KMS-11 (cell line): ENCODE measurements at regions not wholly inside any gene's neighbourhood (a gene's known extent, or its start where the extent isn't known, plus 50 kb on each side); places are given as distances from the start of the nearest gene placed in this dataset.

ENCODE experiments used
- H2AFZ ChIP-seq: fragments of 200-600 bp; sonication (generic); 2 replicates; pipeline ENCODE4 v1.6.1; 2016; ENCODE audit warnings: antibody characterized with exemption, mixed run types, low read depth
- H3K27ac ChIP-seq: fragments of 200-600 bp; sonication (generic); 2 replicates; pipeline ENCODE4 v1.6.1; 2016; ENCODE audit warnings: mild to moderate bottlenecking, mixed run types
- H3K27me3 ChIP-seq: fragments of 200-600 bp; sonication (generic); 2 replicates; pipeline ENCODE4 v1.6.1; 2017; ENCODE audit warnings: mild to moderate bottlenecking, low read depth, mixed run types, moderate library complexity; ENCODE audit not compliant: insufficient read depth
- H3K36me3 ChIP-seq: fragments of 200-600 bp; sonication (generic); 2 replicates; pipeline ENCODE4 v1.6.1; 2017; ENCODE audit warnings: mild to moderate bottlenecking, mixed run types; ENCODE audit not compliant: insufficient read depth
- H3K4me1 ChIP-seq: fragments of 200-600 bp; sonication (generic); 2 replicates; pipeline ENCODE4 v1.6.1; 2016; ENCODE audit warnings: mild to moderate bottlenecking, low read depth, mixed run types; ENCODE audit not compliant: poor library complexity, severe bottlenecking
- H3K4me2 ChIP-seq: fragments of 200-600 bp; sonication (generic); 2 replicates; pipeline ENCODE4 v1.7.0; 2016; ENCODE audit warnings: mild to moderate bottlenecking, mixed run types
- H3K4me3 ChIP-seq: fragments of 200-600 bp; sonication (generic); IDR thresholded peaks from 2 replicates; pipeline ENCODE4 v1.6.1; 2017; ENCODE audit warnings: low read depth, low read length, mixed read lengths; ENCODE audit not compliant: insufficient read depth
- H3K79me2 ChIP-seq: fragments of 200-600 bp; sonication (generic); 2 replicates; pipeline ENCODE4 v1.6.1; 2016; ENCODE audit warnings: low read depth, mixed run types; ENCODE audit not compliant: insufficient read depth
- H3K9ac ChIP-seq: fragments of 200-600 bp; sonication (generic); 2 replicates; pipeline ENCODE4 v1.6.1; 2016; ENCODE audit warnings: mild to moderate bottlenecking, mixed run types
- H4K20me1 ChIP-seq: fragments of 200-600 bp; sonication (generic); 2 replicates; pipeline ENCODE4 v1.6.1; 2016; ENCODE audit warnings: mild to moderate bottlenecking, mixed run types; ENCODE audit not compliant: insufficient read depth
- TF ChIP-seq, protein P1 (sequence below): fragments of 200-600 bp; sonication (generic); conservative IDR thresholded peaks from 2 replicates; pipeline ENCODE4 v1.6.1; 2017; ENCODE audit warnings: low read depth, mild to moderate bottlenecking, antibody characterized with exemption, low read length, moderate library complexity, mixed read lengths

DNA sequence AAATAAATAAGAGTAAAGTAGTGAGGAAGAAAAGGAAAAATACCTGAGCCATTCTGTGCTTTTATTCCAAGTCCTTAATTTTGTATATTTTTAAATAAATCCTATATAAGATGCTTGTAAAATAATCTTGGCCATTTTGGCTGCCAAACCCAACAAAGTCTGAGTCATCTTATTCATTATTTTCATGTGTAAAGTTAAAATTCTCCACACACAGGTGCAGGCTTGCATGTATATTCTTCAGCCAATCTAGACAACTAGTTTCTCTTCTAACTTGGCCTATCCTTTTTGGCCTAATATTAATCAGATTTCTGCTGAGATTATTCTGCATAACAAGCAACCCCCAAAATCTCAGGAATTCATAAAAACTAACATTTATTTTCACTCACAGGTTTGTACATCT lies 189.8 kb upstream of the ATP11B start:
- H3K79me2 ChIP-seq, result no peaks in the 10 kb centered on the region
- H3K27me3 ChIP-seq, result no peaks in the 10 kb centered on the region
- no peak overlapping the region for H3K4me3 ChIP-seq
- no peak overlapping the region for H3K4me2 ChIP-seq
- TF ChIP-seq, protein P1, sequence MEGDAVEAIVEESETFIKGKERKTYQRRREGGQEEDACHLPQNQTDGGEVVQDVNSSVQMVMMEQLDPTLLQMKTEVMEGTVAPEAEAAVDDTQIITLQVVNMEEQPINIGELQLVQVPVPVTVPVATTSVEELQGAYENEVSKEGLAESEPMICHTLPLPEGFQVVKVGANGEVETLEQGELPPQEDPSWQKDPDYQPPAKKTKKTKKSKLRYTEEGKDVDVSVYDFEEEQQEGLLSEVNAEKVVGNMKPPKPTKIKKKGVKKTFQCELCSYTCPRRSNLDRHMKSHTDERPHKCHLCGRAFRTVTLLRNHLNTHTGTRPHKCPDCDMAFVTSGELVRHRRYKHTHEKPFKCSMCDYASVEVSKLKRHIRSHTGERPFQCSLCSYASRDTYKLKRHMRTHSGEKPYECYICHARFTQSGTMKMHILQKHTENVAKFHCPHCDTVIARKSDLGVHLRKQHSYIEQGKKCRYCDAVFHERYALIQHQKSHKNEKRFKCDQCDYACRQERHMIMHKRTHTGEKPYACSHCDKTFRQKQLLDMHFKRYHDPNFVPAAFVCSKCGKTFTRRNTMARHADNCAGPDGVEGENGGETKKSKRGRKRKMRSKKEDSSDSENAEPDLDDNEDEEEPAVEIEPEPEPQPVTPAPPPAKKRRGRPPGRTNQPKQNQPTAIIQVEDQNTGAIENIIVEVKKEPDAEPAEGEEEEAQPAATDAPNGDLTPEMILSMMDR, result no peak
- no peak overlapping the region for H3K27ac ChIP-seq
- H3K9ac ChIP-seq, result no peak overlapping the region
- H3K4me1 ChIP-seq, result peaks cover 13% of the 10 kb centered on the region
- H2AFZ ChIP-seq, result no peak overlapping the region
- H3K36me3 ChIP-seq, result no peaks in the 10 kb centered on the region
- no peaks in the 10 kb centered on the region for H4K20me1 ChIP-seq

DNA sequence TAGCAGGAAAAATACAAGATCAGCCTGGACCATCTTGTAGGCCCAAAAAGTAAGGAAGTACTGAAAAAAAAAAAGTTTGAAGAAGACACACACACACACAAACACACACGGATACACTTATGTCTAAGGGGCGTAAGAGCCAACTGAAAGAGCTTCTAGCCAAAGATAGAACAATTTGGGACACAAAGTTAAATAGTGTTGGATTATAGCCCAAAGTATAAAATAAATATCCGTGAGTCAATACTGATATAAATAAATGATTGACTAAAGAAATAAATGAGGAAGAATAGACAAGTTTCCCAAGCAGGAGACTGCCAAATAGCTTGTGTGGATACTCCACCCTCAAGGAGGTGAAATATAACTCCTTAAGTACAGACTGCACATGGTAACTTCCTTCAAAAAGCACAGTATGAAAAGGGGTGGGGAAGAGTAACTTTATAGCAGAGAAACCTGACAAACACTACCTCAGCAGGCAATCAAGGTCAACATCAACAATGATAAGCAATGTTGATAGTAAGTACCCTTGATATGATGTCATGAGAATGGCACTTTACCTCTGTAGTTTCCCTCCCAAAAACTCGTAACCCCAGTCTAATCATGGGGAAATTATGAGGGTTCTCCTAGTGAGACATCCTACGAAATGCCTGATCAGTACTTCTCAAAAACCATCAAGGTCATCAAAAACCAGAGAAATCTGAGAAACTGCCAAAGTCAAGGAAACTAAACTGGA lies 187.3 kb upstream of the ATP11B start:
- Histone ChIP-seq H3K9ac (no peak overlapping the region), H3K36me3 (no peaks in the 10 kb centered on the region), H3K79me2 (no peaks in the 10 kb centered on the region), H3K4me3 (no peak overlapping the region), H3K4me1 (peaks cover 6% of the 10 kb centered on the region), H3K4me2 (no peak overlapping the region), H2AFZ (no peak overlapping the region), H3K27ac (no peak overlapping the region), H4K20me1 (no peaks in the 10 kb centered on the region), H3K27me3 (no peaks in the 10 kb centered on the region)
- TF ChIP-seq, protein P1, result no peak

DNA sequence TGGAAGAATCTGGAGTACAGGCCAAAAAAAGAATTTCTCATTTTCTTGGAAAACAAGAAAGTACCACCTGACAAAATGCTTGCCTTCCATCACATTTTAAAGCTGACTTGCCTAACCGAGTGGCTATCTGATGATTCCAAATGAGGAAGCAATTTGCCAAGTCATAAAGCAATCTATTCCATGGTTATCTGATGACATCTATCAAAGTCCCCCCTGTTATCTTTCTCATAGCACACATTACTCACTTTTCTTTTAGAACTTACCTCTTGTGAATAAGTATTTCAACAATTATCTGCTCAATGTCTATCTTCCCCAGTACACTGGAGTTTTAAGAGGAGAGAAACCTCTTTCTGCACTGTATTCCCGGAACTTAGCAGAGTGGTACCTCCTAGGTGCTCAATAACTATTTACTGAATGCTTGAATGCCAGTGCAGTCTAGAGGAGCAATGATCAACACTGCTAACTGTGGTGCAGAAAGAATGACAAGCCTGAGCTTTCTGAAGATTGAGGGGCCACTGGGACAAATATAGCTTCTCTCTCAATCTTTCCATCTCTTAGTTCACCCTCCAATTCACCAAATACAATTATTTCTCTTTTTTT lies 186.3 kb upstream of the ATP11B start:
- Histone ChIP-seq H3K27ac (no peak overlapping the region), H3K9ac (no peak overlapping the region), H3K4me1 (no peaks in the 10 kb centered on the region), H2AFZ (no peak overlapping the region), H3K79me2 (no peaks in the 10 kb centered on the region), H3K4me3 (no peak overlapping the region), H3K27me3 (no peaks in the 10 kb centered on the region), H3K4me2 (no peak overlapping the region), H3K36me3 (no peaks in the 10 kb centered on the region), H4K20me1 (no peaks in the 10 kb centered on the region)
- TF ChIP-seq, protein P1, result no peak

DNA sequence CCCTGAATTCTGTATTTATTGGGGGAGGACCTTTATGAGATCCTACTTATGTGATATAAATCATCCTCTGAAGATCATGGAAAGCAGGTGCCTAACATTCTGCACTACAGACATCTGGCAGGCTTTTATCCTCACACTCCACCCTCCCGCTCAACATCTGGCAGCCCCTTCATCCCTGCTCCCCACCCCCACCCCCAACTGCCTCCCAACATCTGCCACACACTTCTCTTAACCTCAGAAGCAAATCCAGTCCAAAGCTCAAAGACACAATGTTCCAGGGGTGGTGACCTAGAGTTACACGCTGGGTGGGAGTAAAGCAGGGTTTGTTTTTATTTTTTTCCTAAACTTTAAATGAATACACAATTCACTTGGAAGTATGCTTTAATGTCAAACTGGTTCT lies 184.5 kb upstream of the ATP11B start:
- no peaks in the 10 kb centered on the region for H3K4me1 ChIP-seq
- H2AFZ ChIP-seq, result no peak overlapping the region
- H3K27ac ChIP-seq, result no peak overlapping the region
- no peak overlapping the region for H3K4me2 ChIP-seq
- no peaks in the 10 kb centered on the region for H3K79me2 ChIP-seq
- no peak overlapping the region for H3K4me3 ChIP-seq
- TF ChIP-seq, protein P1, result no peak
- no peaks in the 10 kb centered on the region for H3K27me3 ChIP-seq
- H3K9ac ChIP-seq, result no peak overlapping the region
- no peaks in the 10 kb centered on the region for H4K20me1 ChIP-seq
- no peaks in the 10 kb centered on the region for H3K36me3 ChIP-seq
